Transverse colon (tissue), 4 donors: ENCODE measurements at regions not wholly inside any gene's neighbourhood (a gene's known extent, or its start where the extent isn't known, plus 50 kb on each side); places are given as distances from the start of the nearest gene placed in this dataset.

Experiments
- DNase-seq: peaks from one replicate; pipeline ENCODE4 v3.0.0-alpha.2; 2019
- H3K27ac ChIP-seq, 4 donors: fragments of 200-600 bp; sonication (generic); 2 replicates each; pipeline ENCODE4 v1.5.1; 2016 to 2018; ENCODE audit warnings: inconsistent platforms in 4 of 4
- H3K27me3 ChIP-seq: fragments of 200-600 bp; sonication (generic); 2 replicates; pipeline ENCODE4 v1.5.1; 2017; ENCODE audit warnings: inconsistent platforms
- H3K36me3 ChIP-seq, 4 donors: fragments of 200-600 bp; sonication (generic); 2 replicates each; pipeline ENCODE4 v1.5.1; 2017 to 2019; ENCODE audit warnings: inconsistent platforms in 4 of 4
- H3K4me1 ChIP-seq, 4 donors: fragments of 200-600 bp; sonication (generic); 2 replicates each; pipeline ENCODE4 v1.5.1; 2017 to 2020; ENCODE audit warnings: inconsistent platforms in 4 of 4
- H3K4me3 ChIP-seq, 4 donors: fragments of 200-600 bp; sonication (generic); 1 replicate in 1 of 4; 2 replicates in 3 of 4; pipeline versions ENCODE4 v1.5.1 to v1.6.1; 2017 to 2019; ENCODE audit warnings: inconsistent platforms in 4 of 4
- H3K9me3 ChIP-seq, 2 donors: fragments of 200-600 bp; sonication (generic); 2 replicates each; pipeline ENCODE4 v1.5.1; 2017 to 2019; ENCODE audit warnings: inconsistent platforms in 2 of 2
- EP300 ChIP-seq: sonication (generic); formaldehyde crosslinking; IDR thresholded peaks from one replicate; pipeline ENCODE4 v1.6.1; 2017; ENCODE audit warnings: antibody characterized with exemption, low read depth
- POLR2A ChIP-seq: fragments of 450-650 bp; IDR thresholded peaks from one replicate; pipeline ENCODE4 v1.6.1; 2016; ENCODE audit warnings: antibody characterized with exemption, mild to moderate bottlenecking, moderate library complexity
- POLR2AphosphoS5 ChIP-seq, 3 donors: sonication (generic); formaldehyde crosslinking; IDR thresholded peaks; one replicate each; pipeline ENCODE4 v1.6.1; 2016; ENCODE audit warnings: antibody characterized with exemption in 3 of 3
- WGBS, 2 donors: methylation state at CpG; one replicate each; pipeline ENCODE4 v1.1.5; 2018; ENCODE audit warnings: low coverage in 1 of 2; 5-methylcytosine and 5-hydroxymethylcytosine counted together
- in situ Hi-C, 4 donors: fragments of 200-750 bp; cut with MboI; loops; one replicate each; pipeline versions ENCODE4 v1.15.0 to v1.15.1; 2017; ENCODE audit warnings: low sequenced_read_pairs in 3 of 4, low pct_ligation_motif_present in 1 of 4, low pct_unique_long_range_greater_than_20kb in 1 of 4
- intact Hi-C: fragments of 100-400 bp; cut with DNase I; formaldehyde crosslinking; loops from one replicate; pipeline ENCODE4 v1.15.1; 2023; ENCODE audit warnings: low total_unique reads
- TF ChIP-seq, protein P1 (sequence below), 5 experiments: fragments of 200-600 bp in 3 of 5; fragments of 450-650 bp in 2 of 5; sonication (generic) in 3 of 5; IDR thresholded peaks; 1 replicate in 2 of 5; 2 replicates in 3 of 5; pipeline ENCODE4 v1.5.1; 2016 to 2017; ENCODE audit warnings: antibody characterized with exemption in 5 of 5, inconsistent platforms in 3 of 5, mild to moderate bottlenecking in 2 of 5, moderate library complexity in 1 of 5

GRCh38 chr2:126976721-126977328 is 78.1 kb downstream of the TEX51 start:
- H3K4me3 ChIP-seq: no peak overlapping the region
- no peak overlapping the region for H3K27ac ChIP-seq
- no peaks in the 10 kb centered on the region for H3K9me3 ChIP-seq
- H3K4me1 ChIP-seq: peaks cover 3 to 7% (median 6%) of the 10 kb centered on the region in 4 donors
- H3K27me3 ChIP-seq: no peaks in the 10 kb centered on the region
- H3K36me3 ChIP-seq: no peaks in the 10 kb centered on the region
- in situ Hi-C loops: no loop called here
- DNase-seq: no peak
- WGBS, 2 donors: 73 to 92% methylated on average over 3 to 28 of the region's 30 CpGs
- intact Hi-C loops: no loop called here
- TF ChIP-seq, protein P1, sequence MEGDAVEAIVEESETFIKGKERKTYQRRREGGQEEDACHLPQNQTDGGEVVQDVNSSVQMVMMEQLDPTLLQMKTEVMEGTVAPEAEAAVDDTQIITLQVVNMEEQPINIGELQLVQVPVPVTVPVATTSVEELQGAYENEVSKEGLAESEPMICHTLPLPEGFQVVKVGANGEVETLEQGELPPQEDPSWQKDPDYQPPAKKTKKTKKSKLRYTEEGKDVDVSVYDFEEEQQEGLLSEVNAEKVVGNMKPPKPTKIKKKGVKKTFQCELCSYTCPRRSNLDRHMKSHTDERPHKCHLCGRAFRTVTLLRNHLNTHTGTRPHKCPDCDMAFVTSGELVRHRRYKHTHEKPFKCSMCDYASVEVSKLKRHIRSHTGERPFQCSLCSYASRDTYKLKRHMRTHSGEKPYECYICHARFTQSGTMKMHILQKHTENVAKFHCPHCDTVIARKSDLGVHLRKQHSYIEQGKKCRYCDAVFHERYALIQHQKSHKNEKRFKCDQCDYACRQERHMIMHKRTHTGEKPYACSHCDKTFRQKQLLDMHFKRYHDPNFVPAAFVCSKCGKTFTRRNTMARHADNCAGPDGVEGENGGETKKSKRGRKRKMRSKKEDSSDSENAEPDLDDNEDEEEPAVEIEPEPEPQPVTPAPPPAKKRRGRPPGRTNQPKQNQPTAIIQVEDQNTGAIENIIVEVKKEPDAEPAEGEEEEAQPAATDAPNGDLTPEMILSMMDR (IDR thresholded peaks at IDR 0.05): no peak
- TF ChIP-seq EP300 (no peak), POLR2A (no peak), POLR2AphosphoS5 (IDR thresholded peaks at IDR 0.05) (no peak)

DNA sequence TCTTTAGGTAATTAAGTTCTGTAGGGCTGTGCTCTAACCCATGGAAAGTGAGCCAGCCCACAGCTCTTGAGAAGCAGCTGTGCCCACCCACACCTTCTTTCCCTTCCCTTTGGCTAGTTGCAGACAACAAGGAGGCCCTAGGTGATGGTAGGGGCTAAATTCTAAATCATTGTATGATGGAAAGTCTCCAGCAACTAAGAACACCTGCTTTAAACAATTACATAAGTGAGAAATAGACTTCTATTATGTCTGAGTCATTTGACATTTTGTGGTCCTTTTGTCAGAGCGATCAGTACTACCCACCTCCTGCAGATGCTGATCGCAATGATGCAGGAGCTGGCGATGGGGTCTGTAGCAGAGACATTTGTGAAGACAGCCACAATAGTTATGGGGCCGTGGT is 79.6 kb downstream of the TEX51 start:
- Histone ChIP-seq H3K36me3 (no peaks in the 10 kb centered on the region), H3K27me3 (no peaks in the 10 kb centered on the region), H3K9me3 (no peaks in the 10 kb centered on the region), H3K27ac (no peak overlapping the region), H3K4me1 (no peaks in the 10 kb centered on the region), H3K4me3 (no peak overlapping the region)
- WGBS, 2 donors: 90% methylated on average over 4 of the region's 4 CpGs; no CpG with 5 or more reads in 1 of the 2 donors
- in situ Hi-C loops: no loop called here
- no peak for TF ChIP-seq POLR2A
- TF ChIP-seq POLR2AphosphoS5 (IDR thresholded peaks at IDR 0.05): no peak
- DNase-seq: no peak
- intact Hi-C loops: no loop called here

GRCh38 chr2:126979039-126980003 is 80.6 kb downstream of the TEX51 start:
- DNase-seq: no peak
- intact Hi-C loops: no loop called here
- Histone ChIP-seq H3K36me3 (no peaks in the 10 kb centered on the region), H3K27ac (no peak overlapping the region), H3K4me1 (no peaks in the 10 kb centered on the region), H3K4me3 (no peak overlapping the region), H3K27me3 (no peaks in the 10 kb centered on the region), H3K9me3 (no peaks in the 10 kb centered on the region)
- TF ChIP-seq EP300 (no peak), POLR2A (no peak), POLR2AphosphoS5 (IDR thresholded peaks at IDR 0.05) (no peak)
- TF ChIP-seq, protein P1 (IDR thresholded peaks at IDR 0.05): no peak
- in situ Hi-C loops: no loop called here
- WGBS, 2 donors: 64 to 88% methylated on average over 3 to 7 of the region's 7 CpGs

DNA sequence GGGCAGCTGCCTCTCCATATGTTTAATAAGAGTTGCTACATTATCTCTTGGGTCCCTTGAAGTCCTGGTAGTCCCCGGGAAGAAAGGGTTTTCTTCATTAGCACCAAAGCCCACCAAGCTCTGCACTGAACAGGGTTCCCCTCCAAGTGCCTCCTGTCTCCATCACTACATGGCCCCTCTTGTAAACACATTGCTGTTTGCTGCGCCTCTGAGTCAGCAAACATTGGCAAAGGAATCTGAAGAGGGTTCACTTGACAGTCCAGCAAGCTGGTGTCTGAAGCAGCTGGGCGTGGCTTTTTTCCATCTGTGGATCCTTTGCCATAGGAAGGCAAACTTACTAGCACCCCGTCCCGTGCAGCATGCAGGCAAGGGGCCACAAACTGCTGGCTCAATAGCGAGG is 82.8 kb downstream of the TEX51 start:
- Histone ChIP-seq H3K4me1 (peaks cover 0 to under 1% (median 0%) of the 10 kb centered on the region in 4 donors), H3K36me3 (no peaks in the 10 kb centered on the region), H3K27ac (no peak overlapping the region), H3K27me3 (no peaks in the 10 kb centered on the region), H3K9me3 (no peaks in the 10 kb centered on the region), H3K4me3 (no peak overlapping the region)
- DNase-seq: no peak
- intact Hi-C loops: no loop called here
- WGBS, 2 donors: 65 to 71% methylated on average over 4 to 6 of the region's 6 CpGs
- in situ Hi-C loops: no loop called here
- TF ChIP-seq POLR2AphosphoS5 (IDR thresholded peaks at IDR 0.05): no peak
- TF ChIP-seq, protein P1 (IDR thresholded peaks at IDR 0.05): no peak
- TF ChIP-seq POLR2A: no peak
- TF ChIP-seq EP300: no peak
